22Rv1 (cell line): ENCODE measurements at regions not wholly inside any gene's neighbourhood (a gene's known extent, or its start where the extent isn't known, plus 50 kb on each side); places are given as distances from the start of the nearest gene placed in this dataset.

ENCODE experiments used
- H3K27ac ChIP-seq: fragments of 450-650 bp; 2 replicates; pipeline ENCODE4 v1.5.1; 2017
- CTCF ChIP-seq: fragments of 450-650 bp; IDR thresholded peaks from 2 replicates; pipeline ENCODE4 v1.5.1; 2017; ENCODE audit warnings: mild to moderate bottlenecking
- ZFX ChIP-seq: fragments of 450-650 bp; IDR thresholded peaks from 2 replicates; pipeline ENCODE4 v1.6.1; 2017; ENCODE audit warnings: antibody characterized with exemption, borderline replicate concordance

DNA sequence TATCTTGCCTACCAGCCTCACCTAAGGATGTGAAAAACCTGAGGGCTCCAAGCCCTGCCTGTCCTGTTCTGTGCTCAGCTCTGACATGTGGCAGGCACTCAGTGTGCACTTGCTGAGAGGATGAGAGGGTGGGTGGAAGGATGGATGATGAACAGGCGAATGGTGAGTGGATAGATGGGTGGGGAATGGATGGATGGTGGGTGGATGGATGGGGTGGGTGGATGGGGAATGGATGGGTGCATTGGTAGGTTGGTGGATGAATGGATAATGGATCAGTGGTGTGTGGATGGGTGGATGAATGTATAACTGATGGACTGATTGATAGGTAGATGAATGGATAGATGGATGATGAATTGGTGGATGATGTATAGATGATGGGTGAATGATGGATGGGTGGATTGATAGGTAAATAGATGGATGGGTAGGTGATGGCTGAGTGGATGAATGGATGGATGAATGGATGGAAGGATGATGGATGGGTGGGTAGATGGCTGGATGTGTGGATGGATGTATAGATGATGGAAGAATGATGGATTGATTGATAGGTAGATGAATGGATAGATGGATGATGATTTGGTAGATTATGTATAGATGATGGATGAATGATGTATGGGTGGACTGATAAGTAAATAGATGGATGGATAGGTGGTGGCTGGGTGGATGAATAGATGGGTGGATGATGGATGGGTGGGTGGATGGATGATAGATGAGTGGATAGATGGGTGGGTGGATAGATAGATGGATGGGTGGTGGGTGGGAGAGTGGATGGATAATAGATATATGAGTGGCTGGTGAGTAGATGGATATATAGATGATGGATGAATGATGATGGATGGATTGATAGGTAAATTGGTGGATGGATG lies 69.3 kb upstream of the NKX1-1 start:
- no peak overlapping the region for H3K27ac ChIP-seq
- TF ChIP-seq CTCF (no peak), ZFX (no peak)

- TF ChIP-seq CTCF (no peak), ZFX (no peak)
- H3K27ac ChIP-seq = no peak overlapping the region
These were observed 68.2 kb upstream of the NKX1-1 start for GRCh38 chr4:1474126-1475090.

- no peak overlapping the region for H3K27ac ChIP-seq
- no peak for TF ChIP-seq CTCF
- TF ChIP-seq ZFX = no peak
These were observed 67.5 kb upstream of the NKX1-1 start for GRCh38 chr4:1473718-1474117.

DNA sequence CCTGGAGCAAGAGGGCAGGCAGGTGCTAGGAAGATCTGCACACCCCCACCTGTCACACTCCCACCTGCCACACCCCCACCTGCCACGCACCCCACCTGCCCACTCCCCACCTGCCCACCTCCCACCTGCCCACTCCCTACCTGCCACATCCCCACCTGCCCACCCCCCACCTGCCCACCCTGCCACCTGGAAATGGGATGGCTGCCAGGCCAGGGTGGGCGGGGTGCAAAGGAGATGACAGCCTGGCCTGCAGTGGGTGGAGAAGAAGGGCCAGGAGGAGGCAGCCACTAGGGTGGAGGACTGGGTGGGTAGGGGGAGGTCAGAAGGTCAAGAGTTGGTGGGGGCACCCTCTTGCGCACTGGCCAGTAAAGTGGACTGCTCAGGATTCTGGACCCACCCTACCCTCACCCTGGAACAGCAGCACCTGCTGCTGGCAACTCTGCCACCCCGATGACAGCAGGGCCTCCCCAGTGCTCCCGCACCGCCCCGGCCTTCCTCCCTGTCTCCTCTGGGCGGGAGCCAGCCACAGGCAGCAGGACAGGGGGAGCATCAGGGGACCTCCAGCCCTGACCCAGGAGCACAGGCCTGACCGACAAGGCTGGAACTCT lies 66.8 kb upstream of the NKX1-1 start:
- no peak for TF ChIP-seq ZFX
- no peak for TF ChIP-seq CTCF
- no peak overlapping the region for H3K27ac ChIP-seq

DNA sequence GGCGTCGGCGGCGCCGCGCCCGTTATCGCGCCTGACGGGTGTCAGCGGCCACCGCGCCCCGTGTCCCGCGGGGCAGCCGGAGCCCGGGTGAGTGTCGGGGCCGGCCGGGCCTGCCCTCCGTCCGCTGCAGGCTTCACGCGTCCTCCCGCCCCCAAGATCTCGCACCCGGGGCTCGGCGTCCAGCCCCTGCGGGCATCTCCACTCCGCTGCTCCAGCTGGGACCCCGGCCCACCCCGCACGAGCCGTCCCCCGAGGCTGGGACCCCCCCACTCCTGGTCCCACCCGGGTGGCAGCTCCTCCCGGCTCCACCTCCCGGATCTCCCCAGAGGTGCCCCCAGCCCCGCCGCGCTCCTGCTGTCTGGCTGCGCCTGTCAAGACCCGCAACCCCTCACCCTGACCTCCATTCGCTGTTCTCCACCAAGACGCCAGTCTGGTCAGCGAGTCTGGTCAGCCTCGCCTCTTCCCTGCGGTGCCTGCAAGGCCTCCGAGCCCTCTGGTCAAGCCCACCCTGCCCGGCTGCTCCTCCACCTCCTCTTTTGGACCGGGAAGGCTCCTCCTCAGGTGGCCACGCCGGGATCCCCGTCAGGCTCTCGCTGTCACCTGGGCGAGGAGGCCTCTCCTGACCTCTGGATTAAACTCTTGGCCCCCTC lies 66.0 kb upstream of the NKX1-1 start:
- no peak overlapping the region for H3K27ac ChIP-seq
- TF ChIP-seq ZFX = no peak

GRCh38 chr4:1471443-1472147 lies 65.4 kb upstream of the NKX1-1 start:
- TF ChIP-seq CTCF (no peak), ZFX (no peak)
- no peak overlapping the region for H3K27ac ChIP-seq
